Astrocyte of the spinal cord (primary cell): ENCODE measurements at regions not wholly inside any gene's neighbourhood (a gene's known extent, or its start where the extent isn't known, plus 50 kb on each side); places are given as distances from the start of the nearest gene placed in this dataset.

ENCODE experiments used
- DNase-seq: peaks from one replicate; pipeline ENCODE4 v3.0.0; 2011; ENCODE audit warnings: low read depth, low spot score
- H3K4me3 ChIP-seq: 2 replicates; pipeline ENCODE4 v1.5.1; 2011; ENCODE audit warnings: low read depth, mild to moderate bottlenecking, low read length, moderate library complexity
- CTCF ChIP-seq: IDR thresholded peaks from 2 replicates; pipeline ENCODE4 v1.5.1; 2012; ENCODE audit warnings: low read depth, mild to moderate bottlenecking, low read length, inconsistent platforms
- in situ Hi-C: cut with HindIII; loops from 2 replicates; pipeline ENCODE4 v1.10.0; 2017; ENCODE audit warnings: low sequenced_read_pairs

- TF ChIP-seq CTCF: no peak
- in situ Hi-C loops: no loop called here
- DNase-seq: peak; percentile 94
- peak overlapping the region; percentile 24 for H3K4me3 ChIP-seq
Observed at GRCh38 chr6:71468841-71469700, 180.5 kb downstream of the OGFRL1 start.

GRCh38 chr6:71471718-71472117 lies 183.1 kb downstream of the OGFRL1 start:
- H3K4me3 ChIP-seq: no peak overlapping the region
- no peak for DNase-seq
- no peak for TF ChIP-seq CTCF
- in situ Hi-C loops: no loop called here

- TF ChIP-seq CTCF: no peak
- DNase-seq: peak; percentile 93
- H3K4me3 ChIP-seq: no peak overlapping the region
- in situ Hi-C loops: no loop called here
Observed at GRCh38 chr6:71473926-71474325, 185.3 kb downstream of the OGFRL1 start.

DNA sequence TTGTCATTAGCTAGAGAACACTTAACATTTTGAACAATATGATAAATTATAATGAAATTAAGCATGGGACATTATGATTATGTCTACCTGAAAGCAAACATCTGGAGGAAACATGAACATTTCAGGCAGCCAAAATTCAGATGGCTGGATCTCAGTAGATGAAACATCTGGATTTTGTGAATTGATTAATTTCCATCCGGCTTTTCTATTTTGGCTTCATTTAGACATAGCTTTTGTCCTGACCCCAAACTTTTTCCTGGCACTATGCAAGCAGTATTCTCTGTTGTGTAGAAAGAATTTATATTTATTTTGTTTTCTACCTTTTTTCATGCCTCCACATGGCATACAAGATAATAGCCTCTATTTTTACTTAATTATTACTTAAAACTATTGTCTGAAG lies 186.3 kb downstream of the OGFRL1 start:
- TF ChIP-seq CTCF: no peak
- no peak overlapping the region for H3K4me3 ChIP-seq
- in situ Hi-C loops: no loop called here
- DNase-seq: no peak

DNA sequence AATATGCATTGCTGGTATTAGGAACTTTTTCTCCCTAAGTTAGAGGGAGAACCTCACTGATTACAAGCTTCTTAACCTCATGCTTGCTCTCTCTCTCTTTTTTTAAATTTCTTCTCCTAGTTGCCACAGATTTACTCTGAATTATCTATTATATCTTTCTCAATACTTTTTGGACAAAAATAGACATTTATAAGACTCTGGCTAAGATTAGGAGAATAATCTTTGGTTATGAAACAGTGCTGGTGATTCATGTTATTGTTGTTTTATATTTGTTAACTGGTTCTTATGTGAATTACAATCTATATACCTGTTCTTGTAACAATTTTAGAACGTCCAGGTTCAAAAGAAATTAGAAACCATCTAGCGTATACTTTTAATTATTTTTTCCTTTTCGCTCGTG lies 187.8 kb downstream of the OGFRL1 start:
- no peak for TF ChIP-seq CTCF
- in situ Hi-C loops: no loop called here
- no peak overlapping the region for H3K4me3 ChIP-seq
- DNase-seq: no peak

- no peak for DNase-seq
- no peak overlapping the region for H3K4me3 ChIP-seq
- no peak for TF ChIP-seq CTCF
- in situ Hi-C loops: no loop called here
Observed at GRCh38 chr6:71476872-71477271, 188.3 kb downstream of the OGFRL1 start.
